Hippocampal formation (tissue), 2 donors: ENCODE measurements at regions not wholly inside any gene's neighbourhood (a gene's known extent, or its start where the extent isn't known, plus 50 kb on each side); places are given as distances from the start of the nearest gene placed in this dataset.

Source experiments
- DNase-seq, 2 donors: peaks; one replicate each; lab custom pipeline; 2025; lab: John Stamatoyannopoulos, UW

- no peak for DNase-seq
Measured at GRCh38 chr2:128368437-128369107, 49.9 kb upstream of the HS6ST1 start.

DNA sequence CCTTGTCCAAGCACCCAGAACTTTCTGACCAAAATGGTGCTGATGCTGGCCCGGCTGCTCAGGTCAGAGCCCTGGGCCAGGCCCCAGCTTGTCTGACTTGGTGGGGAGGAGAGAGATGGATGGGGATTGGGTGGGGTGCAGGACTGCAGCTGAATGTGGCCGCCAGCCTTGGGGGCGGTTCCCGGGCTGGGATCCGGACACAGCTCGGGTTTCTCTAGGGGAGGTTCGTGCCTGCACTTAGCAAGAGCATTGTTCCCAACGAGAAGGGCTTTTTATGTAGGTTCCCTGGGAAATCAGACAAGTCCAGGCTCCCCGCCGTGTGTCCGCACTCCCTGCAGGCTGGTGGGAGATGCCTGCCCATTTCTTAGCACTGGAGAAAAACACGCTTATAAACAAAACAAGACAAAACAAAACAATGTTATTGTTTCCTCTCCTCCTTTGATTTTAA lies 50.5 kb upstream of the HS6ST1 start:
- no peak for DNase-seq

- DNase-seq, result no peak
Measured at GRCh38 chr2:128369602-128370467, 51.2 kb upstream of the HS6ST1 start.

DNA sequence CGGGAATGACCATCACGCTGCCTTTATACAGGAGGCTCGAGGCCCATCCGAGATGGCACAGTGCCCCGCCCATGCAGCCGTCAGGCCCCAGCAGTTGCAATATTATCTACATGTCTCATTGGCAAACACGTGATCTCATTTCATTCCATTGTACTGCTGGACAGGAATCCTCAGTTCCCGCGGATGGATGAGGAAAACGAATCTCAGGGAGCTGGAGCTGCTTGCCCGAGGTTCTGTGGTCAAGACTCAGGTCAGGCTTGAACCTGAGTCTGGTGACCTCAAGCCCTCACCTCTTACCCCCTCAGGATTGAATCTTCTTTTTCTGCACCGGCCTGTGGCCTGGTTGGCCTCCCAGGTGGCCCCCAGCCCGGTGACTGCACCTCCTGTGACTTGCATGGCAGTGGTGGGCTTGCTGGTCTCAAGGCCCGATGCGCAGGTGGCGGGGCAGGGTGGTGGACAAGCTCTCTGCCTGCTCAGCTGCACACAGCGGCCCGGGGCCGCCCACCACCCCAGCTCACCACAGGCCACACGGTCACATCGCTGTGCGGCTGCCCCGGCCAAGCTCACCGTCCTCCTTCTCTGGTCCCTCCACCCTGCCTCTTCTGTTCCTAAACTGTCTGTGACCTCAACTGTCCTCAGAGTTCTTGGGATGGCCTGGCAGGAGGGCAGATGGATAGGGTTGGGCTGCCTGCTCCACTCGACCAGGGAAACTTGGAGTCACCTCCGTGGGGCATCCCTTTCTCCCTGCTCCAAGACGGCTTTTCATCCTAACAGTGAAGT lies 52.0 kb upstream of the HS6ST1 start:
- DNase-seq, result no peak

- no peak for DNase-seq
Measured at GRCh38 chr2:128371248-128371630, 52.6 kb upstream of the HS6ST1 start.

DNA sequence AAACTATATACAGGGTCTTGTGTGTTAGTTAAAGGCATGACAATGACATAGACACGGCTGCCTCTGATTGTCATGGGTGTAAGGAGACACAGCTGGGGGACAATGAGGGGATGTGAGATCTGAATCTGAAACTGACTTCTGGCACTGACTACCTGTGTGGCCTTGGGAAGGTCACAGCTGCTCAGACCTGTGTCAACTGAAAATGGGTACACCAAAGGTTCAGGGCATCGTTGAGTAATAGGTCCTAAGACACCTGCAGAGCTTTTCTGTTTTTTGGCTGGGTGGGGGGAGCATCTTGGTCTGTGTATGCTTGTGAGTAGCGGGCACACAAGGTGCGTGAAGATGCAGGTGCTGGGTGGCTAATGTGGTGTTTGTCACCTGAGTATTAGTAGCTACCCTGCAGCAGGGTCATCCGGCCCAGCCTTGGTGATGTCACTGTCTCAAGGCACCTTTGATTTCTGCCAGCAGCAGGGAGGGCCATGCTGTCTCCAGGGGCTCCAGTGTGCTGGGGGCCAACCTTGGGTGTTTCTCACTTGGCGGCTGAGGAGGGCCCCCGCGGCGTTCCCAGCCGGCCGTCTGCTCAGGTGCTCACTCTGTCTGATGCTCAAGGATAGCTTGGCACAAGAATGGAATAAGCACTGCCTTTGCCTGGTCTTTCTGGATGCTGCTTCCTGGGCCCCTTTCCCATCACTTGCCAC lies 53.1 kb upstream of the HS6ST1 start:
- no peak for DNase-seq

GRCh38 chr2:128372621-128373341 lies 54.1 kb upstream of the HS6ST1 start:
- no peak for DNase-seq

GRCh38 chr2:128373451-128374000 lies 54.9 kb upstream of the HS6ST1 start:
- DNase-seq, result no peak

- no peak for DNase-seq
Measured at GRCh38 chr2:128374001-128374710, 55.5 kb upstream of the HS6ST1 start.

GRCh38 chr2:128374711-128375413 lies 56.2 kb upstream of the HS6ST1 start:
- no peak for DNase-seq

DNA sequence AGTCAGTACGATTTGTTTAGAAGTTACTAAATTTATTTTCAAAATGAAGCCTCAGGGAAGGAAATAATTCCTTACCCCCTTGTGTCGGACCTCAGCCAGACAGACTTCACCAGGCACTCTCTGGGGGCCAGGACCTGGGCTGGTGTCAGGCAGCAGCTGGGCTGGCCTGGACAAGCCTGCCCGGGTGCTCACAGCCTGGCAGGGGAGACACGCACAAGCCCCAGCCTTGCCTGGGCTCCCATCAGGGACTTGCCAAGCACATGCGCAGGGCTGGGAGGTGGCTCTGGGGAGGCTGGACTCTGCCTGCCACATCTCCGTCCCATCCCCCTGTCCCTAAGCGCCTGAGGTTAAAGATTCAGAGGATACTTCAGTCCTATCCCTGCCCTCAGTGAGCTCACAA lies 56.8 kb upstream of the HS6ST1 start:
- DNase-seq, result no peak

DNA sequence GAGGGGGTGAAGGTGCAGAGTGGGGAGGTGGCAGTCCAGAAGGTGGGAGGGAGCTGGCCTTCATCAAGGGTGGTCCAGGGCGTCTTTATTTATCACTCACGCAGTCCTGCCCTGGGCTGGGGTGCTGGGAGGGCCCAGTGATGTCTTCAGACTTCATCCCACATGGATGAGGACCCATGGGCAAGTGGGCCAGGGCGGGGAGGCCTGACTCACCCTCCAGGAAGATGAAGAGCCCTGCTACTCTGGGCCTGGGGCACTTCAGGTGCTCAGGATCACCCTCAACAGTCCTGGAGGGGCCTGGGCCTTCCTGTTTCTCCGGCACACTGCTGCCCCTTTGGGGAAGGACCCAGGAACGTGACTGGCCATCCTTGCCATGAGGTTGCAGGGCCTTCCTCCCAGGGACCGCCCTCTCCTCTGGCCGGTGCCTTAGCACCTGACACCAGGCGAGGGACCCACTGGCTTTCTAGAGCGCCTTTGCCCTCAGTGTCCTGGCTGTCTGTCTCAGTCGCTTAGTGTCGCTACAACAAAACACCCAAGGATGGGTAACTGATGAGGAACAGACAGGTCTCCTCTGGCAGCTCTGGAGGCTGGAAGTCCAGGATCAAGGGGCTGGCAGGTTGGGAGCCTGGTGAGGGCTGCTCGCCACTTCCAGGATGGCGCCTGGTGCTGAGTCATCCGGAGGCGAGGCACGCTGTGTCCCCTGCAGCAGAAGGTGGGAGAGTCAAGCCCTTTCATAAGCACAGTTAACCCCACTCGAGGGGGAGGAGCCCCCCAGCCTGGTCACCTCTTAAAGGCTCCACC lies 57.8 kb upstream of the HS6ST1 start:
- DNase-seq, result no peak

- DNase-seq, result no peak
Measured at GRCh38 chr2:128377071-128377910, 58.6 kb upstream of the HS6ST1 start.

DNA sequence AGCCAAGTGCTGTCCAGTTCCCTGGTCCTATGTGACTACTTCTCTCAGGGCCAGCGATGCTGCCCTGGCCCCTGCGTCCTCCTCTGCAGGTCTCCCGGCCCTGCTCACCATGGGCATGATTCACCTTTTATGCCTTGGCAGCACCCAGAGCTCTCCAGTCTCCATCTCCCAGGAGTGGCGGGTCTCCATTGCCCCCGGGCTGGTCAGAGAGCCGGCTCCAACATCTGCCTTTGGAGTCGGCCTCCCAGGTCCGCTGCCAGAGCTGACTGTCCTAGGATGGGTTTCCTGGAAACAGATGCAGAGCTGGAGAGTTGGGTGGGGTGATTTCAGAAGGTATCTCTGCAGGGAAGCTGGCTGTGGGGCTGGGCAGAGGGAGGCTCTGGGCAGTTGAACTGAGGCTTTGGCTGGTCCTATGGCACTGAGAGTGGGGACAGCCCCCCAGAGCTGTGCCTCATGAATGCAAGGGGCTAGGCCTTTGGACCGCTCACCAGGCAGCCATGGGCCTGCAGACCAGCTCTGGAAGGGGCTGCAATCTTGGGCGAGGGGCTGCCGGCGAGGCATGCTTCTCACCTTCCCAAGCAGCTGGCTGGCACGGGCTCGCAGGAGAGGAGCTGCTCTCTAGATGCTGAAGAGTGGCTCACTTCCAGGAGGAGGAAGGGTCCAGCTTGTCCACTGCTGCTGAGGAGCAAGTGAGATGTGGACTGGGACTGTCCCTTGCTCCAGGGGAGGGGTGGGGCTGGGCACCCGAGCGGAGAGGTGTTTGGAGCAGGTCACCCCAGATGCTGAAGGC lies 59.8 kb upstream of the HS6ST1 start:
- no peak for DNase-seq

DNA sequence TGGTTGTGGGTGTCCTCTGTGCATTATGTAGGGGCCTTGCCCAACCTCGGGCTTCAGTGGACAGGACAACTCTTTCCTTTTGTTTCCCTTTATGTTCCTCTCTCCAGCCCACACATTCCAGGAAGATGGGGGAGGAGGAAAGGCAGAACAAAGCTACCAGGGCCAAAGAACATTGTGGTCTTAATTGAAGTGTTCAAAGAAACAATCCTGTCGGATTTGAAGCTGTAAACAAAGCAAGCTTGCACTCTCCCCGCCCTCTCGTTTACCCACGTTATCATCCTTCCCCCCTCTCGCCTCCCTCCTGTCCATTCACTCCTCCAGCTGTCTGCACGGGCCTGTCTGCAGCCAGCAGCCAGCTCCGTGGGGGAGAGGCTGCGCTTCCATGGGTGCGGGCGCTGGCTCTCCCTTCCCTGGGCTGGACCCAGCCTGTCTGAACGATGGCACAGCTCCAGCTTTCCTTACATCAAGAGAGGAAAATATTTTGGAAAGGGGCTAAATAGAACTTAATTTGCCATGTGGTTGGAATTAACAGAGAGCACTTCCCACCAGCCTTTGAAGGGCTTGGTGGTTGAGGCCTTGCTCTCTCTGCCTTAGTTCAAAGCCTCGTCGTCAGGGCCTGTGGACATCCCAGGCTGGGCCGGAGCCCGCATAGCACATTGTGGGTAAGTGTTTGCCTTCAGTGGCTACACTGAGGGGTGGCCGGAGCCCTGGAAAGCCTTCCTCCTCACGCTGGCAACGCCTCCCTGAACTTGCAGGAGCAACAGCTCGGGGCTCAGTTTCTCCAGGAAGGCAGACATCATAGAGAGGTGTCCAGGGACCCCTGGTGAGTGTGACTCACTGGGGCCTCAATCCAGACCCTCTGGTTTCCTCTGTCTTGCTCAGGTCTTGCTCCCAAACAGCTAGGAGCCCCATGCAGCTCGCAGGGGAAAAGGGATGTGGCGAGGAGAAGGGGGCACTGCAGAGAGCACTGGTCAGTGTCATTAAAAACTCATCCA lies 60.6 kb upstream of the HS6ST1 start:
- no peak for DNase-seq
